ENCODE measurements at regions not wholly inside any gene's neighbourhood (a gene's known extent, or its start where the extent isn't known, plus 50 kb on each side); places are given as distances from the start of the nearest gene placed in this dataset.
"Not testable (repeated sequence)": the region's sequence is repeated elsewhere in the genome, so short reads cannot be mapped to it uniquely, and the experiment has no call there.

DNA sequence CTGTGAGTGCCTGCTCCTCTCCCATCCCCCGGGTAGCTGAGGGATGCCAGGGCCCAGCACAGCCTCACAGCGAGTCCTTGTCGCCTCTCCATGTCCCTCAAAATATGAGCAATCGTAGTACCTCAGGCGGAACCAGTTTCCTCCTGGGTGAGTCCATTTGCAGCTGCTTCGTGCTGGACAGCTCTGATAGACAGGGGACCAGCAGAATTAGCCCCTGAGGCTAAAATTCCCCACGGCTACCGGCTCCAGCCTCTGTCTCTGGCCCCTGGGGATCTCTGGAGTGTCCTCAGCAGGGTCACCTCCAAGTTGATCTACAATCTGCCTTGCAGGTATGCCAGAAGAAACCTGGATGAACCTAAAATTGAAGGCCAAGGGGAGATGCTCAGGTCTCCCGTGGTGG is 115.8 kb upstream of the FBXL7 start:
- DNase-seq (ENCODE audit: low read depth): no peak

DNA sequence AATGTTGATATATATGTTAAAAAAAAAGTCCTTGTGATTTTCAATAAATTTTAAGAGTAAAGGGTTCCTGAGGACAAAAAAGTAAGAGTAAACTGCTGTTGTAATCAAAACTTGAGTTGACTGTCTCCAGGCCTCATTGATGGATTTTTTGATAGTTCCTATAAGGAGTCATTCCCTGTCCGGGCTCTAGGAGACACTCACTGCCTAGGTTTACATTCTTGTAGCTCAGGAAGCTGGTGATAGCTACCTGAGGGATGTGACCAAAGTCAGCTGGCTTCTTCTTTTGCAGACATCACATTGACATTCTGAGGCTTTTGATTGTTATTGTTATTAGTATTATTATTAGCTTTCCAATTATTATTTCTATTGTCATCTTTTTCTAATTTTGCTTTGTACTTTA is 116.5 kb upstream of the FBXL7 start:
- no peak for DNase-seq (ENCODE audit: low read depth)

DNA sequence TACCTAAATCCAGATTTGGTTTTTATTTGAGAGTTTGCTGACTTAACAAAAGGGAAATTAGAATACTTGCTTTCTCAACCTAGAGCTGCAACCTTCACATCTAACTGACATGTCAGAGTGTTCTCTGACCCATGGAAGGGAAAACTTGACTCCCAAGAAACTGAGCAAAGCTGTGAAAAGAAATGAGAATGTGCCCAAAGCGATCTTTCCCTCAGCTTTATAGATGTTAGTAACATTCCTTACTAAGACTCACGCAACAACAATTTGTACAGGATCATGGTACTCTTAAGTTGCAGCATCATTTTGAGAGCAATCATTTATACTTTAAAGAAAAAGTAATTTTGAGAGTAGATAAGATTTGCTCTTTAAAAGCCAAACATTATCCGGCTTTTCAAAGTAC is 117.0 kb upstream of the FBXL7 start:
- no peak for DNase-seq (ENCODE audit: low read depth)

DNA sequence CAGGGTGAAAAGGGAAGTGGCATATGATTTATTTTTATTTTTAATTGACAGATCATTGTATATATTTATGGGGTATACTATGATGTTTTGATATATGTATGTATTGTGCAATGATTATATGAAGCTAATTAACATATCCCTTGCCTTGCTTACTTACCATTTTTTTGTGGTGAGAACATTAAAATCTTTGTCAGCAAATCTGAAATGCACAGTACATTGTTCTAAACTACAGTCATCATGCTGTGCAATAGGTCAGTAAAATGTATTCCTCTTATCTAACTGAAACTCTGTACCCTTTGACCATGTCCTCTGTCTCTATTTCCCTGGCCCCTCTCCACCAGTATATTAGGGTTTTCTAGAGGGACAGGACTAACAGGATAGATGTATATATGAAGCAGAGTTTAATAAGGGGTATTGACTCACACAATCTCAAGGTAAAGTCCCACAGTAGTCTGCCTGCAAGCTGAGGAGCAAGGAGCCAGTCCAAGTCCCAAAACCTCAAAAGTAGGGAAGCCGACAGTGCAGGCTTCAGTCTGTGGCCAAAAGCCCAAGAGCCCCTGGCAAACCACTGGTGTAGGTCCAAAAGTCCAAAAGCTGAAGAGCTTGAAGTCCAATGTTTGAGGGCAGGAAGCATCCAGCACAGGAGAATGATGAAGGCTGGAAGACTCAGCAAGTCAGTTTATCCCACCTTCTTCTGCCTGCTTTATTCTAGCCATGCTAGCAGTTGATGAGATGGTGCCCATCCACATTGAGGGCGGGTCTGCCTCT is 122.2 kb upstream of the FBXL7 start:
- no peak for DNase-seq (ENCODE audit: low read depth)

DNA sequence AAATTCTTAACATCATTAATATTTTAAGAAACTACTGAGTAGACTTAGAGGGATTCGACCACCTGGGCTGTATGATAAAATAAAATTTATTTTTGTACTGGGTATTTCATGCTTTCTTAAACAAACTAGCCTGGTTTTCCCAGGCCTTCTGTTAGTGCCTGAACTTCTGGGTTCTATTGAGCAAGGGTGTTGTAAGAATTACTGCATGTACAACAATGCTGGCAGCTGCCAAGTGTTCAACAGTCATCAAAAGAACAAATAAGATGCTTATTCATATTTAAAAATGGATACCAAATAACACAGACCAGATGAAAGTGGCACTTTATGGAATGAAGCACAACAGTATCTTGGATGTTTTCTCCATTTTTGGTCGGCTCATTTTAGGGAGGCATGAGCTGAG is 123.2 kb upstream of the FBXL7 start:
- DNase-seq (ENCODE audit: low read depth): no peak

DNA sequence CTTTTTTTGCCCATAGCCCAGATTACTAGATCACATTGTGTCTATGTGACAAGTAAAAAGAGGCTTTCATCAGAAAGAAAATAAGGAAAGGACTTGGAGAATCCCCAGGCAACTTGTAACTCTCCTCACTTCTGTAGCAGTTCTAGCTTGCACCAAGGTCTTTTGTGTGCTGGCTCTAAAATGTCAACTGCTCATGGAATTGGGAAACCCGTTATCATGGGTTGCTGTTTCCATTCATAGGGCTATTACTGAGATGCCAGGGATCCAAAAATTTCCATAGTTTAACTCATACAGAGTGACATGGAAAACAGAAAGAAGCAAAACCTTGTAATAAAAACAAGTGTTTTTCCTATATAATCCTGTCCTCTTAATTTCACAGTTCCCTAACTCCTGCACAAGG is 123.9 kb upstream of the FBXL7 start:
- DNase-seq (ENCODE audit: low read depth): no peak

DNA sequence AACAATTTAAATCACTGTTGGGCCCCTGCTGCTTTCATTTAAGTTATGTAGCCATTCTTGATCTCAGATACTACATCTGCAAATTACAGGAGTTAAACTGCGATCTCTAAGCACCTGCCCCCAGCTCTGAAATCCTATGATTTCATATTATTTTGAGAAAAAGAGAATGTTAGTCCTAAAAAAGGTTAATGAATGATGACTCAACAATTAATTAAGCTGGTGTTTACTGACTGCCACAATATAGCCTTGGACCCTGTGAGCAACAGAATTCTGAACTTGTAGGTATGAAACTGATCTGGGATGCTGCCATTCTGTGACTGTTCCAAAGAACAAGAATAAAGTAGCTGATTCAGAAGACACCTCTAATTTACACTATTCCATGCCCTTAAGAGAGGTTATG is 124.4 kb upstream of the FBXL7 start:
- DNase-seq (ENCODE audit: low read depth): no peak

DNA sequence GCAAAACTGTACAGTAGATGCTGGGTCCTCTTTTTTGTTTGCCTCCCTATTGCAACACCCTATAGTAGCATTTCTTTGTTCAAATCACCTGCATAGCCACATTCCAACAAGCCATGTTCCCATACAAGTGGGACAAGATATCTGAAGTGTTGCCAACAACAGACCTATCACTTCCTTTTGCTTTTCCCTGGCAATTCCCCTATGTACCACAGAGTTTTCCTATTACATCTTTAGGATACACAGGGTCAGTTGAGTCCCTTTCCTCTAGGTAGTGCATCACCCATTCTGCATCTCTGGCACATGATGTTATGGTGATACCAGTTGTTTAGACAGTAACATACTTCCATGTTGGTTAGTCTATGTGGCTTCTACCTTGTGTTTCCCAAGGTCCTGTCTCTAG is 125.1 kb upstream of the FBXL7 start:
- DNase-seq (ENCODE audit: low read depth): no peak

DNA sequence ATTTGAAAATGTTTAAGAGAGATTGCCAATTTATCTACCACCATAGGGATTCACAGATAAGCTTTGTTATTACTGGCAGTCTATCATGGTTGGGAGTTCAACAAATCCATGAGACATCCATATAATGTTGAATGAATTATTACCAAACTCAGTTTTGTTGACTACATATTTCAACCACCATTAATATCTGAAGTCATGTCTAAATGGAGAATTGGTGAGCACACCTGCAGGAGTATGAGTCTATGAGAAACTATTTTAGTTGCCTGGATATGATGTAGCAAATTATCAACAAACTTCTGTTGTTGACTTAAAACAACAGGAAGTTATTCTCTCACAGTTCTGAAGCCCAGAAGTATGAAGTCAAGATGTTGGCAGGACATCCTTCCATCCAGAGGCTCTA is 126.8 kb upstream of the FBXL7 start:
- DNase-seq (ENCODE audit: low read depth): no peak

DNA sequence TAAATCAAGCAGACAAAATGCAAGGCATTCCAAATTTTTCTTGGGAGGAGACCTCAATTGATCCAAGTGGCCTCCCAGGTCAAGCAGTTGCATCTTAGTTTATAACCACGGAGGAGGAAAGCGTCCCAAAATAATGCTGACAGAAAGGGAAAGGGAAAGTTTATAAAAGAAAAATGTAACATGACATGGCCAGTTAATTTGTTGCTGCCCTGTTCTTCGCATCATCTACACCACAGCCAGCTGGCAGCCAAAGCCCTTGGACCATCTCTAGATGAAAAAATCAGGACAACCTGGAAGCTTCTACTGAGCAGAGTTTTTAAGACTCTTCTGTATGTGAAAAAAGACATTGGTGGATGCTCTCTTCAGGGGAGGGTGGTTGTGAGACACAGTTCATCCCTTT is 128.8 kb upstream of the FBXL7 start:
- DNase-seq (ENCODE audit: low read depth): no peak

DNA sequence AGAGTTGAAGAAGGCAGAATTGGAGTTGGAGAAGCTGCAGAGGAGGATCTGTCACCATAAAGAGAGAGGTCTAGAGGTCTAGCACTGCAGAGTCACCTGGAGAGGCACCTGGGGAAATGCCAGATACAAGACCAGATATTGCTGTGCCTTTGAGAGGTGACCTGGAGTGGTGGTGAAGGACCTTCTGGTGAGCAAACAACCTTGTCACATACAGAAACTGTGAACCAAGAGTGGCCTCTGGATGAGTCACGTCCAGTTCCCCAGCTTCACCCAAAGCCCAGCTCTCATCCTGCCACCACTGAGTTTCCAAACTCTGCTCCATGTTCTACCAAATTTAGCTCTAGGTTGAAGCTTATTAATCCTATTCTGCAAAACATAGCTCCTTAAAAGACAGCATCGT is 131.1 kb upstream of the FBXL7 start:
- DNase-seq (ENCODE audit: low read depth): no peak

DNA sequence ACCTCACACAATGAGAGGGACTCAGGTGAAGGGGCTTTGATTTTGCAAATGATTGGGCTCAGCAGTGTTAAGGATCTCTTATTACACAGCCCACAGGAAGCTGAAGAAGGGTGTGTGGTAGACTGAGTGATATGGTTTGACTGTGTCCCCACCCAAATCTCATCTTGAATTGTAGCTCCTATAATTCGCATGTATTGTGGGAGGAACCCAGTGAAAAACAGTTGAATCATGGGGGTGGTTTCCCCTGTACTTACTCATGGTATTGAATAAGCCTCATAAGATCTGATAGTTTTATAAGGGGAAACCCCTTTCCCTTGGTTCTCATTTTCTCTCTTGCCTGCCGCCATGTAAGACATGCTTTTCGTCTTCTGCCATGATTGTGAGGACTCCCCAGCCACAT is 132.5 kb upstream of the FBXL7 start:
- DNase-seq (ENCODE audit: low read depth): no peak

DNA sequence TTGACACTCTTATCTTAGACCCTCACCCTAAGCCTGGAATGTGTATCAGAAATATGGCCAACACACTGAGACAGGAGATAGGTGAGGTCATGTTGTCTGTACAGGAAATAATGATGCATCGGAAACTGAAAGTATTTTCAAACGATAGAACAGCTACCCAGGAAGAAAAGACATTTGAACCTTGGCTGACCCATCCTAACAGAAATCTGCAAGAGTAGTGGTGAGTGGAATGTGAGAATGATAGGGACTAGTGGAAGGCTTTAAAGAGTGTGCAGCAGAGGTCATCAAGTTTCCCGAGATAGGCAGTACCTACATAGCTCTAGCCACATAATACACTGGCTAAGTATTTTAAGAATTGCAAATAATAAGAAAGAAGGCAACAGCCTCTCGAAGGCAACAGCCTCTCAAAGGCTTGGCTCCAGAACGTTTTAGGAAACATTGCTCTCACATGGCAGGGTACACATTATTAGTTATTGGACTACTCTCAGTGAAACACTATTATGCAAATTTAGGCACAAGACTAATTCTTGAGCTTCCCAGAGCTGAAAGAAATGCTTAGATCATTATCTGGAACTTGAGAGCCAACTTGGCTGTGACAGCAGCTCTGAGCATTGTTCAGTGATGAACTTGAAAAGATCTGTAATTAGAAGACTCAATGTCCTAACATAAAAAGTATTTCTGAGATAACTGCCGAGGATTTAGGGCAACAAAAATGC is 133.1 kb upstream of the FBXL7 start:
- no peak for DNase-seq (ENCODE audit: low read depth)

DNA sequence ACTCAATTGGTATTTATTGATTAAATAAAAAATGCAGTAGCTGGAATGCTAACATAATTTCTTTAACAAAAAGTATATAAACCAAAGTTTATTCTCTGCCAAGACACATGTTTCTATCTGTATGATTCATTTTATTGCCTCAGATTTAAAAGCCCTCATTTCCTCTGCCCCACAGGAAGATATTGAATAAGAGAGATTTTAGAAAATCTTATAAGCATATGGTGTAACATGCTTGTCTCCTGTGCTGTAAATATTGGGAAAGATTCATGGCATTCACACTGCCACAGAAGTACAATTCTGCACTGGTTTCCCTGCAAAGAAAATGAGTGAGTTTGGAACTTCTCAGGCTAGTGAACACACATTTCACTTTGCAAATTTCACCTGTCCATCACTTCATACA is 134.9 kb upstream of the FBXL7 start:
- no peak for DNase-seq (ENCODE audit: low read depth)

DNA sequence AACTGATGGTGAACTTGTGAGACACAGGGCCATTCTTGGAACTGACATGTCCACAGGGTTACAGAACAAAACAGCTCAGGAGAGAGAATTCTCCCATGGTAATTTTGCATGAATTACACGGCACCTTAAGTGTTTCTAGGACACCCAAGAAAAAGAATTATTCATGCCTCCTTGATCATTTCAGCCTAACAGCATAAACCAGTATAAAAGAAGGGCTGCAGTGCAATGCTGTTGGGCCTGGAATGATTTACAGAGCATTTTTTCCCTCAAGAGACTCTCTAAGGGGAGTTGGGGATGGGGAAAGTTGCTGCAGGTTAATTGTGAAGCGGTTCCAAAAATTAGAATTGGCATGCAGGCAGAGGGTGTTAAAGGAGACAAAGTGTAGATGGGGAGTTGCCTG is 136.4 kb upstream of the FBXL7 start:
- DNase-seq (ENCODE audit: low read depth): no peak

DNA sequence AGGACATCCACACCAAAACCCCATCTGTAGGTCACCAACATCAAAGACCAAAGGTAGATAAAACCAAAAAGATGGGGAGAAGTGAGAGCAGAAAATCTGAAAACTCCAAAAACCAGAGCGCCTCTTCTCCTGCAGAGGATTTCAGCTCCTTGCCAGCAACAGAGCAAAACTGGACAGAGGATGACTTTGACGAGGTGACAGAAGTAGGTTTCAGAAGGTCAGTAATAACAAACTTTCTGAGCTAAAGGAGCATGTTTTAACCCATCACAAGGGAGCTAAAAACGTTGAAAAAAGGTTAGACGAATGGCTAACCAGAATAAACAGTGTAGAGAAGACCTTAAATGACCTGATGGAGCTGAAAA is 142.9 kb upstream of the FBXL7 start:
- DNase-seq (ENCODE audit: low read depth): not testable (repeated sequence)

DNA sequence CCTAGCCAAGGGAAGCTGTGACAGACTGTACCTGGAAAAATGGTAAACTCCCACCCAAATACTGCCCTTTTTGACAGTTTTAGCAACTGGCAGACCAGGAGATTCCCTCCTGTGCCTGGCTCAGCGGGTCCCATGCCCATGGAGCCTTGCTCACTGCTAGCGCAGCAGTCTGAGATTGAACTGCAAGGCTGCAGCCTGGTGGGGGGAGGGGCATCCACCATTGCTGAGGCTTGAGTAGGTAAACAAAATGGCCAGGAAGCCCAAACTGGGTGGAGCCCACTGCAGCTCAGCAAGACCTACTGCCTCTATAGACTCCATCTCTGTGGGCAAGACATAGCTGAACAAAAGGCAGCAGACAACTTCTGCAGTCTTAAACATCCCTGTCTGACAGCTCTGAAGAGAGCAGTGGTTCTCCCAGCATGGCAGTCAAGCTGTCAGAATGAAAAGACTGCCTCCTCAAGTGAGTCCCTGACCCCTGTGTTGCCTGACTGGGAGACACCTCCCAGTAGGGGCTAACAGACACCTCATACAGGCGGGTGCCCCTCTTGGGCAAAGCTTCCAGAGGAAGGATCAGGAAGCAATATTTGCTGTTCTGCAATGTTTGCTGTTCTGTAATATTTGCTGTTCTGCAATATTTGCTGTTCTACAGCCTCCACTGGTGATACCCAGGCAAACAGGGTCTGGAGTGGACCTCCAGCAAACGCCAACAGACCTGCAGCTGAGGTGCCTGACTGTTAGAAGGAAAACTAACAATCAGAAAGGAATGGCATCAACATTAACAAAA is 143.5 kb upstream of the FBXL7 start:
- DNase-seq (ENCODE audit: low read depth): not testable (repeated sequence)

DNA sequence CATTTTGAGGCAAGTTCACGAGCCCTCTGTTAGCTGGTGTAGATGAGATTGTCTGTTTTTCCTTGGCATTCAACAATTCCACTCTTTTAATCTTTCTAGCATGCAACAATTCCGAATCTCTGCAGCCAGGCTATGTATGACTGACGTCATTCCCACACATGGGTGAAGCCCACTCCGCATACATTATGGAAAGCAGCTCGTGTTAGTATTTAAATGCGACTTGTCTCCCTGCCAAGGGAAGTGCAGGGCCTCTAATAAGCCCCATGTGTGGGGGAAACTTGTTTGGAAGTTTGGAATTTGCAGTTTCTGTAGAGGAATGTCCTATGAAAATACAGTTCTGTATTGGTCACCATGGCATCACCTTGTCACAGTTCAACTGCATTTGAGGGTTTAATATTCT is 146.0 kb upstream of the FBXL7 start:
- no peak for DNase-seq (ENCODE audit: low read depth)

DNA sequence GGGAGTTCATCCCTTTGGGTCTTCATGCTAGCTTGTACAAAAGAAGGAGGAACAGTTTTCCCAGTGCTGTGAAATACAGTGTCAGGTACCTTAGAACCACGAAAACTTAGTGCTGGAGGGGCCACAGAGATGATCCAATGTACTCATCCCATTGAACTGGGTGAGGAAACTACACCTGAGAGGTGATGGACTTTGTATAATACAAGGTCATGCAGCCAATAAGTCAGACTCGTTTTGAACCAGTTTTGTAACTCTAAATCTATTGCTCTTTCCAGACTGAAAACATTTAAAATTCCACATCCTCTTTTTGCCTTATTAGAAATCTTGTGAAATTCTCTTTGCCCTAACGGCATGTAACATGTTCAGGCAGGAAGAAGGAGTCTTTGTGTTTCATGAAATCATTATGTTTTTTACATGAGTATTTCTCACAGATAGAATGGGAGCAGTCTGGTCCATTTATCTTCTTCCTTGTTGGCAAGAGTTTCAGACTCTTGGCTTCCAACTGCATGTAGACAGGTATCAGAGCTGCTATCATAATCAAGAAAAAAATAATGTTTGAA is 146.8 kb upstream of the FBXL7 start:
- DNase-seq (ENCODE audit: low read depth): no peak

DNA sequence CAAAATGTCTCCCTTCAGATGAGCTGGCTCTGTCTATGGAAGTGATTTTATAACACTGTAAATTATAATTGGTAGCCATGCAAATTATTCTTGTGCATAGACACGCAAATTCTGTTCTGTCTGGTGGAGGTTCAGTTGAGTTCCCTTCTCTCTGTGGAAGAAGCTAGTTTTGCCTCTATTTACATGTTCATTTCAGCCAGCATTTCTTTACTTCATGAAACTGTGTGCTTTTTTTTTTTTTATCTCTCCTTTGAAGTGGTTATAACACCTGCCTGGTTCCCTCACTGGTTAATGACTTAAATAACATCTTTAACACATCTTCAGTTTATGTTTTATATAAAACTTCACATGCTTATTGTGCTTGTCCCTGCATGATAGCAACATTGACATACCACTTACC is 149.4 kb upstream of the FBXL7 start:
- DNase-seq (ENCODE audit: low read depth): no peak

DNA sequence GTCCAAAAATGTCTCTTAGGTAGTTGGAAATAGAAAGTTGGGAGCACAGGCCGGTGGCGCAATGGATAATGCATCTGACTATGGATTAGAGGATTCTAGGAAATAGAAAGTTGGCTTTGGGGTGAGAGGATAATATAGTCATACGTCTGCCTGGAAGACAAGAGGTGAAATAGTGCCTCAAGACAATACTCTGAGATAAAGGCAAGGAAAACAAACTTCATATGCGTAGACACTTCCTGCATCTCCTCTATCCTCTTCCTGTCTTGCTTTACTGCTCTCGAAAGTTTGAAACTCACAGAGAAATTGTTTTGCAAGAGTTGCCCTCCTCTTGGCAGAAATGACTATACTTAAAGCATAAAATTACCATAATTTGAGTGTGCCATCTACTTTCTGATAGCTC is 153.2 kb upstream of the FBXL7 start:
- no peak for DNase-seq (ENCODE audit: low read depth)

DNA sequence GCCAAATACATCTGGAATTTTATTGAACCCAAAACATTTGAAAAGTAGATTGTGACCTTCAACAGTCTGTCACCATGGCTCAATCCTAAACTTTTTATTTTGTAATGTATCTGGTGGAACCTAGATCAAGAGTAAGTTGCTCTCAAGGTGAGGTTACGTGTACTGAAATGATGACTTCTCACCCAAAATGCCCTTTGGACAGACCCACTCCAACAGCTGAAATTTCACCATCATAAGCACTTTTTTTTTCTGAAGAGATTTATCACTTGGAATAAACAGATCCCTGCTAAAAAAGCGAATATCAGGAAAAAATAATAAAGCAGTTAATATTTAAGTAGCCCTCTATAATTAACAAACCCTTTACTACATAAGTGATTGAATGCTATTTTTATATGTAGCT is 155.0 kb upstream of the FBXL7 start:
- DNase-seq (ENCODE audit: low read depth): no peak

DNA sequence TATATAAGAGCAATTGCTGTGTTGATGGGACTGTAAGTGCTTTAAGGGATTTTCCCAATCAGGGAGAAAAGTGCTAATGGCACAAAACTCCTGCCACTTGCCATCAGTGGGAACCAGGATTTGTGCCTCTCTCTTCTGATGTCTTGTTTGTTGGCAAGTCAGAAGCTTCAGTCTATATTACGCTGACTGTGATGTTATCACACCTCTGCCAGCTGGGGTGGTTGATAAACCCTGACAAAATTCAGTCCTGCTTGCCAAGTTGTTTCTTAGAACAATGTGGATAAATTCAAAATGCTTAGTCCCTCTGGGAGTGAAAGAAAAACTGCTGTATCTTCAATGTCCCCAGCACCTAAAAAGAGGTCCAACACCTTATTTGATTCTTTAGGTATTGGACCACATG is 161.4 kb upstream of the FBXL7 start:
- DNase-seq (ENCODE audit: low read depth): no peak

Data from activated T-helper 9 cell treated with anti-CD3 and anti-CD28 coated beads, Interleukin-2, amount 50 U/mL, for 16 hours (primary cell).